ENCODE measurements at regions not wholly inside any gene's neighbourhood (a gene's known extent, or its start where the extent isn't known, plus 50 kb on each side); places are given as distances from the start of the nearest gene placed in this dataset.
"Not testable (repeated sequence)": the region's sequence is repeated elsewhere in the genome, so short reads cannot be mapped to it uniquely, and the experiment has no call there.

GRCh38 chr6:97969065-97969464 lies 686.0 kb upstream of the MMS22L start:
- DNase-seq (ENCODE audit: low read depth) = no peak
- TF ChIP-seq, protein P1, sequence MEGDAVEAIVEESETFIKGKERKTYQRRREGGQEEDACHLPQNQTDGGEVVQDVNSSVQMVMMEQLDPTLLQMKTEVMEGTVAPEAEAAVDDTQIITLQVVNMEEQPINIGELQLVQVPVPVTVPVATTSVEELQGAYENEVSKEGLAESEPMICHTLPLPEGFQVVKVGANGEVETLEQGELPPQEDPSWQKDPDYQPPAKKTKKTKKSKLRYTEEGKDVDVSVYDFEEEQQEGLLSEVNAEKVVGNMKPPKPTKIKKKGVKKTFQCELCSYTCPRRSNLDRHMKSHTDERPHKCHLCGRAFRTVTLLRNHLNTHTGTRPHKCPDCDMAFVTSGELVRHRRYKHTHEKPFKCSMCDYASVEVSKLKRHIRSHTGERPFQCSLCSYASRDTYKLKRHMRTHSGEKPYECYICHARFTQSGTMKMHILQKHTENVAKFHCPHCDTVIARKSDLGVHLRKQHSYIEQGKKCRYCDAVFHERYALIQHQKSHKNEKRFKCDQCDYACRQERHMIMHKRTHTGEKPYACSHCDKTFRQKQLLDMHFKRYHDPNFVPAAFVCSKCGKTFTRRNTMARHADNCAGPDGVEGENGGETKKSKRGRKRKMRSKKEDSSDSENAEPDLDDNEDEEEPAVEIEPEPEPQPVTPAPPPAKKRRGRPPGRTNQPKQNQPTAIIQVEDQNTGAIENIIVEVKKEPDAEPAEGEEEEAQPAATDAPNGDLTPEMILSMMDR (IDR thresholded peaks at IDR 0.05; ENCODE audit: control insufficient read depth, extremely low read depth, insufficient read depth) = no peak

DNA sequence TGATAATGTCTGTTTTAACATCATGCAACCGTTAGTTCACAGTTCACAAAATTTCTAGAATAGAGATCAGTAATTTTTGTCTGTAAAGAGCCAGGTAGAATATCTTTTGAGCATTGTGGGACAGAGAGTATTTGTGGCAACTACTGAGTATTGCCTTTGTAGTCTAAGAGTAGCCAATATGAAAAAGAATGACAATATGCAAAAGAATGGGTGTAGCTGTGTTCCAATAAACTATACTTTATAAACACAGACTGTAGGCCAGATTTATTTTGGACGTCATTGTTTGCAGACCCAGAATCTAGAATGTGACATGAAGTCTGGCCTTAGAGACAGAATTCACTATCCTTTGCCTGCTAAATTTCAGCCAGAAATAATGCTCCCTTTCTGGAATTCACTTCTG lies 694.1 kb upstream of the MMS22L start:
- DNase-seq (ENCODE audit: low read depth) = no peak
- H3K4me3 ChIP-seq (ENCODE audit: low read depth, low read length) = no peak overlapping the region
- TF ChIP-seq, protein P1 (IDR thresholded peaks at IDR 0.05; ENCODE audit: control insufficient read depth, extremely low read depth, insufficient read depth) = no peak

More at GRCh38 chr6:97969065-97969464, 686.0 kb upstream of the MMS22L start:
- H3K4me3 ChIP-seq (ENCODE audit: low read depth, low read length) = no peak overlapping the region

DNA sequence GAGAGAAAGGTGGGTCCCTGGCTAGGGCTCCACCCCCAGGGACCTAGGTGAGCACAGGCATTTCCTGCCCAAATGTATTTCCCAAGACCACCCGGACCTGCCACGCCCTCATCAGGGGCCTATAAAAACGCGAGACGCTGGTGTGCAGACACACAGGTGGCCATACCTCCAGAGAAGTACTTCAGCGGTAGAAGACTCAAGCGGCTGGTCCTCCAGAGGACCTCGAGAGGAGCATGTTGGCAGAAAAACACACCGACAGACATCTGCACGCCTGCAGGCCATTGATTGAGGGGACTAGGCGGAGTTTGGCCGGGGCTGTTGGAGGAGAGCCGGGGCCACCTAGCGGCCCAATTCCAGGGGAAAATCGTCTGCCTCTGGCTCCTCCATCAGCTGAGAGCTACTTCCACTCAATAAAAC lies 695.8 kb upstream of the MMS22L start:
- H3K4me3 ChIP-seq (ENCODE audit: low read depth, low read length) = no peak overlapping the region
- peak; percentile 6 for DNase-seq (ENCODE audit: low read depth)
- TF ChIP-seq, protein P1 (IDR thresholded peaks at IDR 0.05; ENCODE audit: control insufficient read depth, extremely low read depth, insufficient read depth) = peak; percentile 57

DNA sequence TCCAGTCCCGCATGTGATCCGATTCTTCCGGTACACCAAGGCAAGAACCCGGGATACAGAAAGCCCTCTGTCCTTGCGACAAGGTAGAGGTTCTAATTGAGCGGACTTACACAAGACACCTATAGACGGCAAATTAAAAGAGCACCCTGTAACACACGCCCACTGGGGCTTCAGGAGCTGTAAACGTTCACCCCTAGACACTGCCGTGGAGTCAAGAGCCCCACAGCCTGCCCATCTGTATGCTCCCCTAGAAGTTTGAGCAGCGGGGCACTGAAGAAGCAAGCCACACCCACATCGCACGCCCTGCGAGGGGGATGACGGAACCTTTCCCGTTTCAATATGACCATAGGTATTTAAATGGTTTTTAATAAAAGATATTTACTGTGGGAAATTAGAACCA lies 696.3 kb upstream of the MMS22L start:
- not testable (repeated sequence) for DNase-seq (ENCODE audit: low read depth); H3K4me3 ChIP-seq (ENCODE audit: low read depth, low read length)

GRCh38 chr6:97989451-97989850 lies 706.4 kb upstream of the MMS22L start:
- TF ChIP-seq, protein P1 (IDR thresholded peaks at IDR 0.05; ENCODE audit: control insufficient read depth, extremely low read depth, insufficient read depth) = no peak
- no peak overlapping the region for H3K4me3 ChIP-seq (ENCODE audit: low read depth, low read length)
- DNase-seq (ENCODE audit: low read depth) = no peak

DNA sequence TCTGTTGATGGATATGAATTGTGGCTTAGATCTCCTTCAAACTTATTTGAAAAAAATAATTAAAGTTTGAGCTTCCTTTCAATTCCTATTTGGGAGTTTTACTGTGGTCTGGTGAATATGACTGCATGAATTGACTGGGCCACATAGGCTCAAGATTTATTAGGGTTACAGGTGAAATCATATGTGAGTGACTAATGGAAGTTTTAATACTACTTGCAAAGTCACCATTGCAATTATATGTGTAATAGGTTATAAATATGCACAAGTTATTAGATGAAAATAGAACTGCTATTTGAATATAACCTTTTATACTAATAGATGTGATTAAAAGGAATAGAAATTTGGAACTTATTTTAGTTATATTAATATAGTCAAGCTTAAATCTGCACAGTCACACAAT lies 712.1 kb upstream of the MMS22L start:
- H3K4me3 ChIP-seq (ENCODE audit: low read depth, low read length) = no peak overlapping the region
- TF ChIP-seq, protein P1 (IDR thresholded peaks at IDR 0.05; ENCODE audit: control insufficient read depth, extremely low read depth, insufficient read depth) = no peak
- DNase-seq (ENCODE audit: low read depth) = no peak

- TF ChIP-seq, protein P1 (IDR thresholded peaks at IDR 0.05; ENCODE audit: control insufficient read depth, extremely low read depth, insufficient read depth) = no peak
- no peak overlapping the region for H3K4me3 ChIP-seq (ENCODE audit: low read depth, low read length)
- DNase-seq (ENCODE audit: low read depth) = no peak
Measured at GRCh38 chr6:98002678-98003077, 719.7 kb upstream of the MMS22L start.
